Right cardiac atrium (tissue), 5 donors: ENCODE measurements at regions not wholly inside any gene's neighbourhood (a gene's known extent, or its start where the extent isn't known, plus 50 kb on each side); places are given as distances from the start of the nearest gene placed in this dataset.

ENCODE experiments used
- ATAC-seq, 2 donors: fragments of 200-7000 bp; cut with Tn5 transposase; one replicate each; pipeline versions ENCODE4 v1.8.0 to v1.9.1; 2020; ENCODE audit warnings: moderate library complexity in 2 of 2, mild to moderate bottlenecking in 1 of 2
- DNase-seq, 3 donors: peaks; one replicate each; pipeline ENCODE4 v3.0.0-alpha.2; 2020
- H3K27ac ChIP-seq: one replicate; pipeline ENCODE4 v1.5.1; 2013; ENCODE audit warnings: mild to moderate bottlenecking, low read length, control low read depth, moderate library complexity
- H3K27me3 ChIP-seq: one replicate; pipeline ENCODE4 v1.6.1; 2013; ENCODE audit not compliant: control insufficient read depth, insufficient read depth
- H3K4me1 ChIP-seq: one replicate; pipeline ENCODE4 v1.6.1; 2013; ENCODE audit warnings: low read length; ENCODE audit not compliant: control insufficient read depth, insufficient read depth
- H3K4me3 ChIP-seq: one replicate; pipeline ENCODE4 v1.5.1; 2013; ENCODE audit warnings: low read length, control low read depth
- H3K9me3 ChIP-seq: one replicate; pipeline ENCODE4 v1.6.1; 2013; ENCODE audit warnings: low read length; ENCODE audit not compliant: control insufficient read depth
- WGBS: extraction: QIAGEN DNeasy Blood & Tissue Kit; methylation state at CpG from one replicate; pipeline ENCODE4 v1.1.7; 2013; 5-methylcytosine and 5-hydroxymethylcytosine counted together
- intact Hi-C, 4 donors: fragments of 100-400 bp; cut with DNase I; formaldehyde crosslinking; loops; one replicate each; pipeline versions ENCODE4 v1.11.0 to v1.14.0; 2022 to 2023
- donor health status: healthy with polysubstance abuse.
- donor health status: DM: no; HTN: yes; CAD: no.
- donor health status: DM: no; HTN: no; CAD: no.
- donor health status: DM: no; HTN: yes; CAD: no; lungs with severe emphysema.
- donor health status: DM: yes; HTN: yes; CAD: no.

- intact Hi-C loops = no loop called here
- no peaks in the 10 kb centered on the region for H3K27me3 ChIP-seq
- H3K27ac ChIP-seq = no peak overlapping the region
- no peaks in the 10 kb centered on the region for H3K4me1 ChIP-seq
- WGBS = 84% methylated on average over 2 of the region's 2 CpGs
- H3K4me3 ChIP-seq = no peak overlapping the region
- DNase-seq (no peak), ATAC-seq (no peak)
- no peaks in the 10 kb centered on the region for H3K9me3 ChIP-seq
These were observed 612.9 kb downstream of the ZNF385D start for GRCh38 chr3:21138085-21138484.

- ATAC-seq = no peak
- Histone ChIP-seq H3K4me3 (no peak overlapping the region), H3K27ac (no peak overlapping the region), H3K4me1 (no peaks in the 10 kb centered on the region), H3K27me3 (no peaks in the 10 kb centered on the region), H3K9me3 (no peaks in the 10 kb centered on the region)
- DNase-seq = no peak
- intact Hi-C loops = no loop called here
These were observed 618.1 kb downstream of the ZNF385D start for GRCh38 chr3:21132896-21133295.

- DNase-seq (no peak), ATAC-seq (no peak)
- no peaks in the 10 kb centered on the region for H3K4me1 ChIP-seq
- intact Hi-C loops = no loop called here
- no peaks in the 10 kb centered on the region for H3K9me3 ChIP-seq
- no peak overlapping the region for H3K27ac ChIP-seq
- 68% methylated on average over 2 of the region's 2 CpGs for WGBS
- H3K4me3 ChIP-seq = no peak overlapping the region
- H3K27me3 ChIP-seq = no peaks in the 10 kb centered on the region
These were observed 630.2 kb downstream of the ZNF385D start for GRCh38 chr3:21120826-21121225.

GRCh38 chr3:21117370-21117769, 633.6 kb downstream of the ZNF385D start:
- H3K27me3 ChIP-seq = no peaks in the 10 kb centered on the region
- no peaks in the 10 kb centered on the region for H3K9me3 ChIP-seq
- no peak for DNase-seq
- H3K4me3 ChIP-seq = no peak overlapping the region
- H3K4me1 ChIP-seq = no peaks in the 10 kb centered on the region
- H3K27ac ChIP-seq = no peak overlapping the region
- intact Hi-C loops = no loop called here
- 91% methylated on average over 1 of the region's 1 CpG for WGBS
- no peak for ATAC-seq

- no peak for ATAC-seq
- H3K27me3 ChIP-seq = no peaks in the 10 kb centered on the region
- H3K27ac ChIP-seq = no peak overlapping the region
- 56% methylated on average over 3 of the region's 3 CpGs for WGBS
- DNase-seq = no peak
- H3K4me3 ChIP-seq = no peak overlapping the region
- H3K4me1 ChIP-seq = no peaks in the 10 kb centered on the region
- H3K9me3 ChIP-seq = no peaks in the 10 kb centered on the region
- intact Hi-C loops = no loop called here
These were observed 642.0 kb downstream of the ZNF385D start for GRCh38 chr3:21109056-21109455.

GRCh38 chr3:21105784-21106183, 645.2 kb downstream of the ZNF385D start:
- no peak for DNase-seq
- intact Hi-C loops = no loop called here
- Histone ChIP-seq H3K9me3 (no peaks in the 10 kb centered on the region), H3K4me1 (no peaks in the 10 kb centered on the region), H3K27ac (no peak overlapping the region), H3K4me3 (no peak overlapping the region), H3K27me3 (no peaks in the 10 kb centered on the region)
- WGBS = 96% methylated on average over 1 of the region's 1 CpG
- ATAC-seq = no peak

- Histone ChIP-seq H3K9me3 (no peaks in the 10 kb centered on the region), H3K4me3 (no peak overlapping the region), H3K27me3 (no peaks in the 10 kb centered on the region), H3K27ac (no peak overlapping the region), H3K4me1 (no peaks in the 10 kb centered on the region)
- WGBS = 82% methylated on average over 6 of the region's 6 CpGs
- ATAC-seq (no peak), DNase-seq (no peak)
- intact Hi-C loops = no loop called here
These were observed 650.2 kb downstream of the ZNF385D start for GRCh38 chr3:21100656-21101359.

GRCh38 chr3:21094686-21095085, 656.3 kb downstream of the ZNF385D start:
- H3K9me3 ChIP-seq = no peaks in the 10 kb centered on the region

GRCh38 chr3:21073561-21073960, 677.4 kb downstream of the ZNF385D start:
- 55% methylated on average over 1 of the region's 1 CpG for WGBS

More at GRCh38 chr3:21094686-21095085, 656.3 kb downstream of the ZNF385D start:
- no peak overlapping the region for H3K27ac ChIP-seq
- intact Hi-C loops = no loop called here
- H3K4me1 ChIP-seq = no peaks in the 10 kb centered on the region
- no peak for DNase-seq
- ATAC-seq = no peak
- H3K4me3 ChIP-seq = no peak overlapping the region
- H3K27me3 ChIP-seq = no peaks in the 10 kb centered on the region
- 94% methylated on average over 2 of the region's 2 CpGs for WGBS

GRCh38 chr3:21067031-21067813, 683.8 kb downstream of the ZNF385D start:
- Histone ChIP-seq H3K4me1 (no peaks in the 10 kb centered on the region), H3K9me3 (no peaks in the 10 kb centered on the region), H3K27me3 (no peaks in the 10 kb centered on the region), H3K27ac (no peak overlapping the region), H3K4me3 (no peak overlapping the region)
- WGBS = 87% methylated on average over 3 of the region's 3 CpGs
- ATAC-seq = no peak
- intact Hi-C loops = no loop called here
- DNase-seq = no peak

More at GRCh38 chr3:21073561-21073960, 677.4 kb downstream of the ZNF385D start:
- Histone ChIP-seq H3K4me1 (no peaks in the 10 kb centered on the region), H3K27me3 (no peaks in the 10 kb centered on the region), H3K4me3 (no peak overlapping the region), H3K27ac (no peak overlapping the region), H3K9me3 (no peaks in the 10 kb centered on the region)
- DNase-seq = no peak
- no peak for ATAC-seq
- intact Hi-C loops = no loop called here

GRCh38 chr3:21062831-21063294, 688.1 kb downstream of the ZNF385D start:
- Histone ChIP-seq H3K4me3 (no peak overlapping the region), H3K27ac (no peak overlapping the region), H3K27me3 (no peaks in the 10 kb centered on the region), H3K4me1 (no peaks in the 10 kb centered on the region), H3K9me3 (no peaks in the 10 kb centered on the region)
- WGBS = 35% methylated on average over 4 of the region's 4 CpGs
- intact Hi-C loops = no loop called here
- DNase-seq (peak in 1 of 3 donors; percentile 46), ATAC-seq (peak in 1 of 2 donors; percentile 48)
